Spinal cord (tissue), 9 donors: ENCODE measurements at regions not wholly inside any gene's neighbourhood (a gene's known extent, or its start where the extent isn't known, plus 50 kb on each side); places are given as distances from the start of the nearest gene placed in this dataset.

Experiments used
- DNase-seq, 6 donors: peaks; one replicate each; pipeline versions ENCODE4 v3.0.0 to v3.0.0-alpha.2; 2013 to 2015; ENCODE audit warnings: low spot score in 6 of 6, low read depth in 4 of 6
- H3K27ac ChIP-seq: one replicate; pipeline ENCODE4 v1.5.1; 2013; ENCODE audit warnings: low read depth, low read length, control low read depth
- H3K27me3 ChIP-seq: one replicate; pipeline ENCODE4 v1.6.1; 2013; ENCODE audit warnings: low read length; ENCODE audit not compliant: control insufficient read depth, insufficient read depth
- H3K36me3 ChIP-seq: one replicate; pipeline ENCODE4 v1.6.1; 2013; ENCODE audit warnings: low read length; ENCODE audit not compliant: control insufficient read depth, insufficient read depth
- H3K4me1 ChIP-seq: one replicate; pipeline ENCODE4 v1.6.1; 2013; ENCODE audit warnings: low read length; ENCODE audit not compliant: control insufficient read depth, insufficient read depth
- H3K4me3 ChIP-seq: one replicate; pipeline ENCODE4 v1.5.1; 2013; ENCODE audit warnings: low read depth, low read length, control low read depth
- H3K9me3 ChIP-seq: one replicate; pipeline ENCODE4 v1.6.1; 2013; ENCODE audit warnings: low read length; ENCODE audit not compliant: control insufficient read depth, insufficient read depth
- WGBS: methylation state at CpG from one replicate; pipeline ENCODE4 v1.1.5; 2013; ENCODE audit warnings: missing lambda C conversion rate; ENCODE audit not compliant: insufficient coverage; 5-methylcytosine and 5-hydroxymethylcytosine counted together
- donor health status: healthy.

GRCh38 chr17:71251951-71252350 is 868.9 kb upstream of the SOX9 start:
- H3K4me1 ChIP-seq, result no peaks in the 10 kb centered on the region
- no peaks in the 10 kb centered on the region for H3K9me3 ChIP-seq
- H3K4me3 ChIP-seq, result no peak overlapping the region
- DNase-seq, result peak in 1 of 6 donors; percentile 8
- no CpG with 5 or more reads among the region's 2 CpGs for WGBS
- no peaks in the 10 kb centered on the region for H3K27me3 ChIP-seq
- no peaks in the 10 kb centered on the region for H3K36me3 ChIP-seq
- H3K27ac ChIP-seq, result no peak overlapping the region

DNA sequence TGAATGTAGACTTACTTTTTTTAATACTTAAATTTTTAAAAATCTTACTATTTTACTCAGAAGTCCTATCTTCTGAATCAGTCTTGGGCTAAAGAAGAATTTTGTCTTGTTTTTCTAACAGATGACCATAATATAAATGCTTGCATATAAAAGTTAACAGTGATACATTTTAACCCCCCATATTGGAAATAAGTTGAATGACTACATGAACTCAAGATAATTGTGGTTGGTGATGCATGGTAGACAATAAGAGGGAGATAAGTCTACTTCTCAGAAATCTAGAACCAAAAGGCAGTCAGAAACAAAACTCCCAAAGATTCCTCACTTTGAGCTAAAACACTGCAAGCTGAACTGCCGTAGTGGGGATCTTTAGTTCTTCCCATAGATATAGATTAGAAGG is 868.4 kb upstream of the SOX9 start:
- no peaks in the 10 kb centered on the region for H3K36me3 ChIP-seq
- DNase-seq, result no peak
- no CpG with 5 or more reads among the region's 1 CpG for WGBS
- no peaks in the 10 kb centered on the region for H3K27me3 ChIP-seq
- H3K4me3 ChIP-seq, result no peak overlapping the region
- no peak overlapping the region for H3K27ac ChIP-seq
- no peaks in the 10 kb centered on the region for H3K4me1 ChIP-seq
- no peaks in the 10 kb centered on the region for H3K9me3 ChIP-seq

GRCh38 chr17:71257096-71257495 is 863.7 kb upstream of the SOX9 start:
- peak in 1 of 6 donors; percentile 54 for DNase-seq
- no CpG with 5 or more reads among the region's 2 CpGs for WGBS
- H3K4me3 ChIP-seq, result no peak overlapping the region

DNA sequence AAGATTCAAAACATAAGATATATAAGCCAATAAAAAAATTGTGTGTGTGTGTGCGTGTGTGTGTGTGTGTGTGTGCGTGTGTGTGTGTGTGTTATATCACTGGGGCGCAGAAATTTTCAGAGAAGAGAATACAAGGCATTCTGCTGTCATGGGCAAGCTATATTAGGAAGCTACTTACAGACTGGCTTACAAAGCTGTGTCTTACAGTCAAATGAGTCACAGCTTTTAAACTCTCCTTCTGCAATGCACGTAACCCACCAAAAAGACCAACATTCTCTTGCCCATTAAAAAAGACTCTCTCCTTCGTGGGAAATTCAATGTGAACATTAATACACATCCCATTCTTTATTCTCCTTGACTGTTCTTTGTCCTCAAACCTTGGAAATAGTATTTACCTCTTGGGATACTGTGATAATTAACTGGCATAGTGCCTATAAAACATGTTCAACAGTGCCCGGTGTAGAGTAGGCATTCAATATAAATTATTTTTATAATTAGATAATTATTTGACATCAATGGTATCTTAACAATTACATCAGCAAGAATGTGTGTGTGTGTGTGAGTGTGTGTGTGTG is 860.4 kb upstream of the SOX9 start:
- peak in 2 of 6 donors; percentile 2 to 28 for DNase-seq
- Histone ChIP-seq H3K36me3 (no peaks in the 10 kb centered on the region), H3K27me3 (no peaks in the 10 kb centered on the region), H3K9me3 (no peaks in the 10 kb centered on the region), H3K4me1 (no peaks in the 10 kb centered on the region), H3K27ac (no peak overlapping the region), H3K4me3 (no peak overlapping the region)
- 17% methylated on average over 1 of the region's 6 CpGs for WGBS

More at GRCh38 chr17:71257096-71257495, 863.7 kb upstream of the SOX9 start:
- H3K9me3 ChIP-seq, result no peaks in the 10 kb centered on the region
- H3K27ac ChIP-seq, result no peak overlapping the region
- no peaks in the 10 kb centered on the region for H3K27me3 ChIP-seq
- H3K4me1 ChIP-seq, result no peaks in the 10 kb centered on the region
- no peaks in the 10 kb centered on the region for H3K36me3 ChIP-seq

DNA sequence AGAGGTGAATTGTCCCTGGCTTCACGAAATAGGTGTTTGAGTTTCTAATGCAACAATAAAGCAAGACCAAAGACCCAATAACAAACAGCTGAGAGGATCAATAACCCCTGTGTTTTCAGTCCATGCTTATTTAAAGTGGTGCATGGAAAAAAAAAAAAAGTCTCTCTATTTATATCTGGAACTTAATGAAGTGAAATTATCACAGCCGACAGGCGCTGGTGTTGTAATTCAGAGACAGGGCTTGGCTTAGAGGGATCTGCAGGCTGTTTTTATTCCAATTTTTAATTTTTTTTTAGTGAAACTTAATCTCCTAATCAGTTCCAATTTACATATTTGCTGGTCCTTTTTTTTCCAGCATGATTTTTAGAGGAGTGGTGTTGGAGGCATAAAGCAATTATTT is 858.2 kb upstream of the SOX9 start:
- Histone ChIP-seq H3K27ac (no peak overlapping the region), H3K4me3 (no peak overlapping the region), H3K27me3 (no peaks in the 10 kb centered on the region), H3K4me1 (no peaks in the 10 kb centered on the region), H3K36me3 (no peaks in the 10 kb centered on the region), H3K9me3 (peaks cover 2% of the 10 kb centered on the region)
- peak in 1 of 6 donors; percentile 11 for DNase-seq
- no CpG with 5 or more reads among the region's 3 CpGs for WGBS

- Histone ChIP-seq H3K9me3 (peaks cover 5% of the 10 kb centered on the region), H3K27ac (no peak overlapping the region), H3K36me3 (no peaks in the 10 kb centered on the region), H3K4me3 (no peak overlapping the region), H3K4me1 (no peaks in the 10 kb centered on the region), H3K27me3 (no peaks in the 10 kb centered on the region)
- DNase-seq, result no peak
- WGBS, result no CpG with 5 or more reads among the region's 1 CpG
These were observed 853.2 kb upstream of the SOX9 start for GRCh38 chr17:71267668-71268067.

GRCh38 chr17:71269201-71269600 is 851.6 kb upstream of the SOX9 start:
- no peak overlapping the region for H3K4me3 ChIP-seq
- H3K36me3 ChIP-seq, result no peaks in the 10 kb centered on the region
- no peaks in the 10 kb centered on the region for H3K4me1 ChIP-seq
- H3K27ac ChIP-seq, result no peak overlapping the region
- no peaks in the 10 kb centered on the region for H3K27me3 ChIP-seq
- peaks cover 5% of the 10 kb centered on the region for H3K9me3 ChIP-seq
- no CpG with 5 or more reads among the region's 1 CpG for WGBS
- no peak for DNase-seq

- H3K36me3 ChIP-seq, result no peaks in the 10 kb centered on the region
- no peak overlapping the region for H3K4me3 ChIP-seq
- peaks cover 2% of the 10 kb centered on the region for H3K9me3 ChIP-seq
- no CpG with 5 or more reads among the region's 2 CpGs for WGBS
- H3K27ac ChIP-seq, result no peak overlapping the region
- H3K27me3 ChIP-seq, result no peaks in the 10 kb centered on the region
- no peaks in the 10 kb centered on the region for H3K4me1 ChIP-seq
- no peak for DNase-seq
These were observed 847.4 kb upstream of the SOX9 start for GRCh38 chr17:71273441-71273840.

DNA sequence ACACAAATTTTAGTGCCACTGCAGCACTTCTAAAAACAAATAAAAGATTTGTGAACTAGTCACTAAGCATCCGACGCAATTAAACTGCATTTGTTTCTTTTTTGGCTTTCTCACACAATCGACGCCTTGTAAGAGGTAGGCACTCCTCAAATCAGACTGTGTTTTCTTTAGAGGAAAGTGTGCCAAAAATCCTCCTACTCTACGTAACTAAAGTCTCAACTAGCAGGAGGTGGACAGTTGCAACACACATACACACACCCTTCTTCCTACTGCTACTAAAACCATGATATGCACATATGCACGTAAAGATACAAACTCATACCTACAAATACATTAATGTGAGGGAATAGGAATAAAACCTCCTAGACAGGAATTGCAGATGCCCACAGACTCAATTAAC is 844.7 kb upstream of the SOX9 start:
- no peaks in the 10 kb centered on the region for H3K27me3 ChIP-seq
- H3K27ac ChIP-seq, result no peak overlapping the region
- no peaks in the 10 kb centered on the region for H3K9me3 ChIP-seq
- H3K4me3 ChIP-seq, result no peak overlapping the region
- peak in 1 of 6 donors; percentile 8 for DNase-seq
- WGBS, result 17% methylated on average over 2 of the region's 6 CpGs
- H3K36me3 ChIP-seq, result no peaks in the 10 kb centered on the region
- H3K4me1 ChIP-seq, result no peaks in the 10 kb centered on the region

DNA sequence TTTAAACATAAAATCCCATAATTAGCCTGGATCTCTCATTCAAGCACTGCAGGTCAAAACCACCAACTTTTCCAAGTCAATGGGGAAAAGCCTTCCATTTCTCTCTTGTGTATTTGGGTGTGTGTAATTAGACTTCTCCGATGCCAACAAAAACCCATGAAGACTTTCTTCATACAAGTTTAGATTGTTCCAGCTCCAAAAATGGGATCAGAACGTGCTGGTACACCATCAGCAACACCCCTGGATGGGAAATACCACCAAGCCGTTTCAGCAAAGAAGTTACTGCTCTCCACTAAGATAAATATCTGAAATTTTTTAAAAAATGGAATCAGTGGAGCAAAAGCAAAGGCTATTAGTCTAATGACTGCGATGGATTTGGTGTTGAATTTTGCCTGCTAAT is 837.3 kb upstream of the SOX9 start:
- whole genome bisulfite sequencing, result 60% methylated on average over 1 of the region's 4 CpGs
- Histone ChIP-seq H3K36me3 (no peaks in the 10 kb centered on the region), H3K27me3 (no peaks in the 10 kb centered on the region), H3K4me1 (peaks cover 4% of the 10 kb centered on the region), H3K27ac (no peak overlapping the region), H3K9me3 (no peaks in the 10 kb centered on the region), H3K4me3 (no peak overlapping the region)
- peak in 1 of 6 donors; percentile 11 for DNase-seq
